DMS79 treated with DMSO at 0.1 percent for 48 hours (cell line): ENCODE measurements at regions not wholly inside any gene's neighbourhood (a gene's known extent, or its start where the extent isn't known, plus 50 kb on each side); places are given as distances from the start of the nearest gene placed in this dataset.

Experiments
- DNase-seq: peaks from one replicate; lab custom pipeline; 2025; lab: John Stamatoyannopoulos, UW

GRCh38 chr21:27513825-27514224 is 546.9 kb upstream of the ADAMTS5 start:
- no peak for DNase-seq

GRCh38 chr21:27513016-27513415 is 546.1 kb upstream of the ADAMTS5 start:
- no peak for DNase-seq

GRCh38 chr21:27511233-27511632 is 544.3 kb upstream of the ADAMTS5 start:
- DNase-seq, result no peak

GRCh38 chr21:27507695-27508094 is 540.8 kb upstream of the ADAMTS5 start:
- DNase-seq, result no peak

GRCh38 chr21:27505516-27505915 is 538.6 kb upstream of the ADAMTS5 start:
- no peak for DNase-seq

GRCh38 chr21:27502801-27503200 is 535.9 kb upstream of the ADAMTS5 start:
- DNase-seq, result no peak

GRCh38 chr21:27498025-27498424 is 531.1 kb upstream of the ADAMTS5 start:
- DNase-seq, result no peak

- no peak for DNase-seq
Measured at GRCh38 chr21:27495836-27496235, 528.9 kb upstream of the ADAMTS5 start.

GRCh38 chr21:27493542-27493941 is 526.7 kb upstream of the ADAMTS5 start:
- DNase-seq, result no peak

GRCh38 chr21:27487676-27488075 is 520.8 kb upstream of the ADAMTS5 start:
- no peak for DNase-seq

GRCh38 chr21:27480841-27481261 is 514.0 kb upstream of the ADAMTS5 start:
- DNase-seq, result no peak

- no peak for DNase-seq
Measured at GRCh38 chr21:27477296-27477695, 510.4 kb upstream of the ADAMTS5 start.

- DNase-seq, result no peak
Measured at GRCh38 chr21:27476696-27477095, 509.8 kb upstream of the ADAMTS5 start.

GRCh38 chr21:27475363-27475955 is 508.6 kb upstream of the ADAMTS5 start:
- no peak for DNase-seq

- DNase-seq, result no peak
Measured at GRCh38 chr21:27467366-27467765, 500.5 kb upstream of the ADAMTS5 start.

- DNase-seq, result no peak
Measured at GRCh38 chr21:27466140-27466539, 499.3 kb upstream of the ADAMTS5 start.

GRCh38 chr21:27464648-27465047 is 497.8 kb upstream of the ADAMTS5 start:
- DNase-seq, result no peak

GRCh38 chr21:27462726-27463125 is 495.8 kb upstream of the ADAMTS5 start:
- DNase-seq, result no peak

- DNase-seq, result no peak
Measured at GRCh38 chr21:27454234-27454633, 487.3 kb upstream of the ADAMTS5 start.

- no peak for DNase-seq
Measured at GRCh38 chr21:27451116-27451515, 484.2 kb upstream of the ADAMTS5 start.

- DNase-seq, result no peak
Measured at GRCh38 chr21:27450216-27450615, 483.3 kb upstream of the ADAMTS5 start.

GRCh38 chr21:27448960-27449359 is 482.1 kb upstream of the ADAMTS5 start:
- DNase-seq, result no peak

GRCh38 chr21:27447843-27448242 is 481.0 kb upstream of the ADAMTS5 start:
- no peak for DNase-seq

- no peak for DNase-seq
Measured at GRCh38 chr21:27429710-27430341, 462.9 kb upstream of the ADAMTS5 start.
